ENCODE measurements at regions not wholly inside any gene's neighbourhood (a gene's known extent, or its start where the extent isn't known, plus 50 kb on each side); places are given as distances from the start of the nearest gene placed in this dataset.

- TF ChIP-seq POLR2AphosphoS5 (IDR thresholded peaks at IDR 0.05), result no peak
- no peak for TF ChIP-seq EP300 (IDR thresholded peaks at IDR 0.05; ENCODE audit: low read depth)
Measured at GRCh38 chr11:27864611-27865010, 164.4 kb upstream of the BDNF start.
